ENCODE measurements at regions not wholly inside any gene's neighbourhood (a gene's known extent, or its start where the extent isn't known, plus 50 kb on each side); places are given as distances from the start of the nearest gene placed in this dataset.

DNA sequence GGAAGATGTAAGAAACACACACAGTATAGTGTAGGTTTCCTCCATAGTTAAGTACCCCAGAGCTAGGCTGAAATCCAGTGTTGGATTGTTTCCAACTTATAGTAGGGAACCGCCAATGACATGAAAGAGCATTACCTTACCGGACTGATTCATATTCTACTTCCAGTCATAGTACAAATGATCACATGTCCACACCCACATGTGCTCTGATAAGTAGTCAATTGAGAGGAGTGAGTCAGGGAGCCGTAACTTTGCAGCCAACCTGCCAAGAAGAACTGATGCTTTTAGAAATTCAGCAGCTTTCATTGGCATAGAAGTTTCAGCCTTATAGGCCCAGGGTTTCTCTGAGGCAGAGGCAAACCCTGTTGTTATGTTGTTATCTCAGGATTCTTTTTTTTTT lies 240.6 kb downstream of the ETS1 start:
- Mint-ChIP-seq H3K9me3 (peaks cover 5% of the 10 kb centered on the region), H3K27me3 (no peaks in the 10 kb centered on the region), H3K4me3 (no peak overlapping the region), H3K27ac (peak overlapping the region; percentile 44), H3K4me1 (ENCODE audit: low read depth) (peaks cover 85% of the 10 kb centered on the region), H3K36me3 (ENCODE audit: low read depth) (peaks cover 12% of the 10 kb centered on the region)
- peak; percentile 64 for DNase-seq
- TF ChIP-seq, protein P1, sequence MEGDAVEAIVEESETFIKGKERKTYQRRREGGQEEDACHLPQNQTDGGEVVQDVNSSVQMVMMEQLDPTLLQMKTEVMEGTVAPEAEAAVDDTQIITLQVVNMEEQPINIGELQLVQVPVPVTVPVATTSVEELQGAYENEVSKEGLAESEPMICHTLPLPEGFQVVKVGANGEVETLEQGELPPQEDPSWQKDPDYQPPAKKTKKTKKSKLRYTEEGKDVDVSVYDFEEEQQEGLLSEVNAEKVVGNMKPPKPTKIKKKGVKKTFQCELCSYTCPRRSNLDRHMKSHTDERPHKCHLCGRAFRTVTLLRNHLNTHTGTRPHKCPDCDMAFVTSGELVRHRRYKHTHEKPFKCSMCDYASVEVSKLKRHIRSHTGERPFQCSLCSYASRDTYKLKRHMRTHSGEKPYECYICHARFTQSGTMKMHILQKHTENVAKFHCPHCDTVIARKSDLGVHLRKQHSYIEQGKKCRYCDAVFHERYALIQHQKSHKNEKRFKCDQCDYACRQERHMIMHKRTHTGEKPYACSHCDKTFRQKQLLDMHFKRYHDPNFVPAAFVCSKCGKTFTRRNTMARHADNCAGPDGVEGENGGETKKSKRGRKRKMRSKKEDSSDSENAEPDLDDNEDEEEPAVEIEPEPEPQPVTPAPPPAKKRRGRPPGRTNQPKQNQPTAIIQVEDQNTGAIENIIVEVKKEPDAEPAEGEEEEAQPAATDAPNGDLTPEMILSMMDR (IDR thresholded peaks at IDR 0.05) = no peak
- ATAC-seq = peak; percentile 43
- intact Hi-C loops (cut with micrococcal nuclease) = loop anchor here (10.0 kb wide), 1 partner anchor 52 kb away; no protein-coding TSS in a partner anchor
- ChIA-PET CTCF (interaction anchor here (1.0 to 4.1 kb wide), 5 partner anchors 10 to 76 kb away, joined by 3 to 16 read pairs (median 4); no protein-coding TSS in a partner anchor), POLR2A (interaction anchor here (1.5 kb wide), 1 partner anchor 28 kb away, joined by 3 read pairs; no protein-coding TSS in a partner anchor)

DNA sequence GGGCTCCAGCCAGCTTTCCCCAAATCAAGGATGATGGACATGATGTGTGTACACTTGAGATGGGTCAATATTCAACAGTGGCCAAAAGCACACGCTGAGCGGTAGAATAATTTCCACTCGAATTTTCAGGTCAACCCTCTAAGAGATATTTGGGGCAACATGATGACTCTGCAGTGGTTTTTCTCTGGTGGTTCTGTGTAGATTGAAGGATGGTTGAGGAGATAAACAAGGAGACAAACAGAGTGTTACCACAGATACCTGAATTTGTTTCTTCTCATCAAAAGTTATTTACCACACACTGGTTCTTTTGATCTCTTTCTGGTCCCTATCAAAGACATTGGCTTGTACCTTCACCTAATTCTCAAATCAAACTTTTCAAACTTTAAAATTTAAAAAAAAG lies 242.0 kb downstream of the ETS1 start:
- intact Hi-C loops (cut with micrococcal nuclease) = loop anchor here (10.0 kb wide), 1 partner anchor 51 kb away; no protein-coding TSS in a partner anchor
- Mint-ChIP-seq H3K4me1 (ENCODE audit: low read depth) (peaks cover 85% of the 10 kb centered on the region), H3K27me3 (no peaks in the 10 kb centered on the region), H3K4me3 (no peak overlapping the region), H3K36me3 (ENCODE audit: low read depth) (peaks cover 11% of the 10 kb centered on the region), H3K9me3 (peaks cover 5% of the 10 kb centered on the region), H3K27ac (peak overlapping the region; percentile 72)
- CTCF ChIA-PET = interaction anchor here (1.0 to 4.1 kb wide), 4 partner anchors 9 to 28 kb away, joined by 3 to 16 read pairs (median 7); no protein-coding TSS in a partner anchor
- ATAC-seq = no peak
- POLR2A ChIA-PET = interaction anchor here (0.7 to 2.0 kb wide), 7 partner anchors 12 to 266 kb away, joined by 3 to 6 read pairs (median 3); no protein-coding TSS in a partner anchor
- DNase-seq = no peak
- TF ChIP-seq, protein P1 (IDR thresholded peaks at IDR 0.05) = no peak

DNA sequence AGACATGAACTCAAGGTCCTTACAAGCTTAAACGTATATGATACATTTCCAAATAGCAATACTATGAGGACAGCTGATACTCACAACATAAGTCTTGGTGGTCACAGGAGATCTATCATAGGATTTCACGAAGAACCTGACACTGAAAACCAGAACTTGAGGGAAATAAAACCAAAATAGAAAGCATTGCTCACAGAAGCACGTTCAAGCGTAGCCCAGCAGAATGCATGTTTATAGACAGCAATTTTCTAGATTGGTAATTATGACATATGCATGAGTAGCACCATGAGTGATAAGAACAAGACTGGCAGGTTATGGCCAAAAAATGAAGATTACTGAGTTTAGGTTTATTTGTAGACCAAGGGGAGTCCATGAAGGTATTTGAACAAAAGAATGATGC lies 243.5 kb downstream of the ETS1 start:
- POLR2A ChIA-PET = interaction anchor here (0.5 to 2.0 kb wide), 9 partner anchors 10 to 385 kb away, joined by 3 to 6 read pairs (median 3); no protein-coding TSS in a partner anchor
- H3K4me1 Mint-ChIP-seq (ENCODE audit: low read depth) = peaks cover 83% of the 10 kb centered on the region
- peak overlapping the region; percentile 86 for H3K27ac Mint-ChIP-seq
- TF ChIP-seq, protein P1 (IDR thresholded peaks at IDR 0.05) = no peak
- DNase-seq = peak; percentile 41
- peak; percentile 27 for ATAC-seq
- H3K4me3 Mint-ChIP-seq = no peak overlapping the region
- intact Hi-C loops (cut with micrococcal nuclease) = loop anchor here (5.0 to 10.0 kb wide), 2 partner anchors 33 to 49 kb away; no protein-coding TSS in a partner anchor
- CTCF ChIA-PET = interaction anchor here (0.9 to 4.1 kb wide), 7 partner anchors 9 to 129 kb away, joined by 3 to 16 read pairs (median 4); no protein-coding TSS in a partner anchor
- peaks cover 5% of the 10 kb centered on the region for H3K9me3 Mint-ChIP-seq
- no peaks in the 10 kb centered on the region for H3K27me3 Mint-ChIP-seq
- peaks cover 9% of the 10 kb centered on the region for H3K36me3 Mint-ChIP-seq (ENCODE audit: low read depth)

DNA sequence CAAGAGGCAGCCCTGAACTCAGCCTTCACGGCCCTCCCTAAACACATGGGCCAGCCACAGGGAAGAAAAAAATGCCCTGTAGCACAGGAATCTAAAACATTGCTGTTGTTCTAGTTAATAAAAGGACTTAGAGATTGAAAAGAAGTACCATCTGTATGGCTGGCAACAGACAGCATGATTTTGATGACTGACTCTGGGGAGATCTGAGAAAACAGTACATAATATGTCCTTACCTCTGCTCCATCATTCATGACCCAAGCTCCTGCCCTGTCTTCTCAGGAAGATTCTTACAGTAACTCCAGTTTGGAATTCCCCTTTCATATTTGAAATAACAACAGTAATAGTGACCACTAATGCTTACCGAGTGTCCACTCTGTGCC lies 244.2 kb downstream of the ETS1 start:
- peaks cover 5% of the 10 kb centered on the region for H3K9me3 Mint-ChIP-seq
- TF ChIP-seq, protein P1 (IDR thresholded peaks at IDR 0.05) = no peak
- POLR2A ChIA-PET = interaction anchor here (0.9 to 2.0 kb wide), 9 partner anchors 9 to 287 kb away, joined by 3 to 8 read pairs (median 5); no protein-coding TSS in a partner anchor
- DNase-seq = no peak
- H3K27ac Mint-ChIP-seq = peak overlapping the region; percentile 86
- H3K36me3 Mint-ChIP-seq (ENCODE audit: low read depth) = peaks cover 9% of the 10 kb centered on the region
- no peaks in the 10 kb centered on the region for H3K27me3 Mint-ChIP-seq
- peak overlapping the region; percentile 69 for H3K4me3 Mint-ChIP-seq
- peaks cover 84% of the 10 kb centered on the region for H3K4me1 Mint-ChIP-seq (ENCODE audit: low read depth)
- ATAC-seq = peak; percentile 12
- CTCF ChIA-PET = interaction anchor here (1.0 to 4.1 kb wide), 9 partner anchors 9 to 130 kb away, joined by 3 to 20 read pairs (median 5); no protein-coding TSS in a partner anchor
- intact Hi-C loops (cut with micrococcal nuclease) = loop anchor here (5.0 to 10.0 kb wide), 2 partner anchors 34 to 48 kb away; no protein-coding TSS in a partner anchor
